ENCODE measurements at regions not wholly inside any gene's neighbourhood (a gene's known extent, or its start where the extent isn't known, plus 50 kb on each side); places are given as distances from the start of the nearest gene placed in this dataset.
"Not testable (repeated sequence)": the region's sequence is repeated elsewhere in the genome, so short reads cannot be mapped to it uniquely, and the experiment has no call there.

DNA sequence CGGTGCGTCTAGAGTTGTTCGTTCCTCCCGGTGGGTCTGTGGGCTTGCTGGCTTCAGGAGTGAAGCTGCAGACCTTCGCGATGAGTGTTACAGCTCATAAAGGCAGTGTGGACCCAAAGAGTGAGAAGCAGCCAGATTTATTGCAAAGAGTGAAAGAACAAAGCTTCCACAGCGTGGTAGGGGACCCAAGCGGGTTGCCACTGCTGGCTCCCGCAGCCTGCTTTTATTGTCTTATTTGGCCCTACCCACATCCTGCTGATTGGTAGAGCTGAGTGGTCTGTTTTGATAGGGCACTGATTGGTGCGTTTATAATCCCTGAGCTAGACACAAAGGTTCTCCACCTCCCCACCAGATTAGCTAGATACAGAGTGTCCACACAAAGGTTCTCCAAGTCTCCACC is 250.4 kb downstream of the GJA1 start:
- not testable (repeated sequence) for TF ChIP-seq POLR2A (IDR thresholded peaks at IDR 0.05; ENCODE audit: low read length); GATA1 (IDR thresholded peaks at IDR 0.05; ENCODE audit: low read depth, low read length)

Measured in erythroblast (primary cell).